Neural cell (in vitro differentiated cells): ENCODE measurements at regions not wholly inside any gene's neighbourhood (a gene's known extent, or its start where the extent isn't known, plus 50 kb on each side); places are given as distances from the start of the nearest gene placed in this dataset.

Source experiments
- H2AFZ ChIP-seq: fragments of 200-600, 300-800 bp; sonication (generic), shearing (Covaris generic); 2 replicates; pipeline ENCODE4 v1.6.0; 2014; ENCODE audit warnings: low read depth, mild to moderate bottlenecking, antibody characterized with exemption, low read length, moderate library complexity
- H3F3A ChIP-seq: fragments of 200-600 bp; shearing (Covaris generic); 2 replicates; pipeline ENCODE4 v1.6.1; 2016; ENCODE audit warnings: mild to moderate bottlenecking, moderate library complexity, mixed read lengths, antibody characterized with exemption, low read length; ENCODE audit not compliant: insufficient read depth, poor library complexity, severe bottlenecking
- H3K27ac ChIP-seq: fragments of 200-600, 300-800 bp; sonication (generic), shearing (Covaris generic); 2 replicates; pipeline ENCODE4 v1.5.1; 2014; ENCODE audit warnings: mild to moderate bottlenecking, low read length, moderate library complexity
- H3K27me3 ChIP-seq: fragments of 300-800, 200-600 bp; sonication (generic), shearing (Covaris generic); 2 replicates; pipeline ENCODE4 v1.6.0; 2014; ENCODE audit warnings: mild to moderate bottlenecking, low read depth, low read length, moderate library complexity; ENCODE audit not compliant: insufficient read depth
- H3K36me3 ChIP-seq: fragments of 300-800, 200-600 bp; sonication (generic), shearing (Covaris generic); 2 replicates; pipeline ENCODE4 v1.5.1; 2014; ENCODE audit warnings: mild to moderate bottlenecking, antibody characterized with exemption, low read length, moderate library complexity; ENCODE audit not compliant: insufficient read depth
- H3K4me2 ChIP-seq: fragments of 300-800, 200-600 bp; sonication (generic), shearing (Covaris generic); 2 replicates; pipeline ENCODE4 v1.6.0; 2014; ENCODE audit warnings: mild to moderate bottlenecking, low read length
- H3K4me3 ChIP-seq: fragments of 300-800, 200-600 bp; sonication (generic), shearing (Covaris generic); 2 replicates; pipeline ENCODE4 v1.5.1; 2014; ENCODE audit warnings: mild to moderate bottlenecking, low read length, moderate library complexity
- H3K79me2 ChIP-seq: fragments of 200-600 bp; shearing (Covaris generic); replicated peaks from 2 replicates; pipeline ENCODE4 v1.6.0; 2014; ENCODE audit warnings: mild to moderate bottlenecking, low read length, moderate library complexity; ENCODE audit not compliant: insufficient read depth
- H3K9ac ChIP-seq: fragments of 300-800, 200-600 bp; sonication (generic), shearing (Covaris generic); 2 replicates; pipeline ENCODE4 v1.6.1; 2016; ENCODE audit warnings: mild to moderate bottlenecking, low read length, mixed read lengths
- H3K9me2 ChIP-seq: fragments of 200-600 bp; shearing (Covaris generic); 2 replicates; pipeline ENCODE4 v1.6.1; 2016; ENCODE audit warnings: mild to moderate bottlenecking, low read length, mixed read lengths; ENCODE audit not compliant: insufficient read depth
- H3K9me3 ChIP-seq: fragments of 200-600, 300-800 bp; sonication (generic), shearing (Covaris generic); 2 replicates; pipeline ENCODE4 v1.6.1; 2016; ENCODE audit warnings: mild to moderate bottlenecking, mixed run types, low read length, moderate library complexity, mixed read lengths
- H4K20me1 ChIP-seq: fragments of 200-600 bp; shearing (Covaris generic); 2 replicates; pipeline ENCODE4 v1.6.1; 2016; ENCODE audit warnings: mild to moderate bottlenecking, mixed run types; ENCODE audit not compliant: insufficient read depth
- CTCF ChIP-seq: fragments of 450-650 bp; IDR thresholded peaks from 2 replicates; pipeline ENCODE4 v1.5.1; 2014; ENCODE audit warnings: antibody characterized with exemption, mild to moderate bottlenecking, moderate library complexity; ENCODE audit not compliant: poor library complexity, severe bottlenecking
- EP300 ChIP-seq: fragments of 450-650 bp; conservative IDR thresholded peaks from 2 replicates; pipeline ENCODE4 v1.6.1; 2014; ENCODE audit warnings: antibody characterized with exemption, mild to moderate bottlenecking, moderate library complexity; ENCODE audit not compliant: poor library complexity, severe bottlenecking
- EZH2 ChIP-seq: fragments of 200-600, 300-800 bp; shearing (Covaris generic), sonication (generic); IDR thresholded peaks from 2 replicates; pipeline ENCODE4 v1.6.1; 2014; ENCODE audit warnings: antibody characterized with exemption, low read length, borderline replicate concordance, mild to moderate bottlenecking; ENCODE audit not compliant: insufficient read depth, poor library complexity, severe bottlenecking
- MXI1 ChIP-seq: fragments of 450-650 bp; conservative IDR thresholded peaks from 2 replicates; pipeline ENCODE4 v1.6.1; 2014; ENCODE audit warnings: antibody characterized with exemption, mild to moderate bottlenecking; ENCODE audit not compliant: poor library complexity, severe bottlenecking
- POLR2AphosphoS5 ChIP-seq: IDR thresholded peaks from 2 replicates; pipeline ENCODE4 v1.6.1; 2012
- RAD21 ChIP-seq: fragments of 450-650 bp; conservative IDR thresholded peaks from 2 replicates; pipeline ENCODE4 v1.6.1; 2014; ENCODE audit warnings: antibody characterized with exemption, mild to moderate bottlenecking, moderate library complexity
- SMC3 ChIP-seq: fragments of 450-650 bp; conservative IDR thresholded peaks from 2 replicates; pipeline ENCODE4 v1.6.1; 2014; ENCODE audit warnings: antibody characterized with exemption, mild to moderate bottlenecking, moderate library complexity; ENCODE audit not compliant: poor library complexity
- TAF1 ChIP-seq: IDR thresholded peaks from 2 replicates; pipeline ENCODE4 v1.6.1; 2012; ENCODE audit warnings: low read depth
- TF ChIP-seq, protein P1 (sequence below): IDR thresholded peaks from 2 replicates; pipeline ENCODE4 v1.6.1; 2012; ENCODE audit warnings: borderline replicate concordance

DNA sequence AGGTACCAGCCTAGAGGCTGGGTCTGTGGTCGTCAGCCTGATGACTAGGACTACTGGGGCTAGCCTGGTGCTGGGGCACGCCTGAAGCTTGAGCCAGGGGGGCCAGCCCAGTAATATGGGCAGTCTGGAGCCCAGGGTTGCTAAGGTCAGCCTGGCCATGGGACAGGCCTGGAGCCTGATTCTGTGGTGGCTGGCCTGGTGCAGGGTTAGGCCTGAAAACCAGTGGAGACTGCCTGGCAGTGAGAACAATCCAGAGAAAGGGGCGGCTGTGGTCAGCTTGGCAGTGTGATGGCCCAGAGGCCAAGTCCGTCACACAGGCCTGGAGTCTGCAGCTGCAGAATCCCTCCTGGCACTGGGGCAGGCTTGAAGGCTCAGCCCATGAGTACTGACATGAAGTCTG, 445.8 kb downstream of the SATB2 start:
- Histone ChIP-seq H2AFZ (no peak overlapping the region), H3K36me3 (no peaks in the 10 kb centered on the region), H3K27me3 (no peaks in the 10 kb centered on the region), H4K20me1 (no peaks in the 10 kb centered on the region), H3F3A (no peaks in the 10 kb centered on the region), H3K79me2 (no peaks in the 10 kb centered on the region), H3K4me3 (no peak overlapping the region), H3K27ac (no peak overlapping the region), H3K9me3 (no peaks in the 10 kb centered on the region), H3K9ac (no peak overlapping the region), H3K4me2 (no peak overlapping the region), H3K9me2 (no peaks in the 10 kb centered on the region)
- no peak for TF ChIP-seq CTCF

DNA sequence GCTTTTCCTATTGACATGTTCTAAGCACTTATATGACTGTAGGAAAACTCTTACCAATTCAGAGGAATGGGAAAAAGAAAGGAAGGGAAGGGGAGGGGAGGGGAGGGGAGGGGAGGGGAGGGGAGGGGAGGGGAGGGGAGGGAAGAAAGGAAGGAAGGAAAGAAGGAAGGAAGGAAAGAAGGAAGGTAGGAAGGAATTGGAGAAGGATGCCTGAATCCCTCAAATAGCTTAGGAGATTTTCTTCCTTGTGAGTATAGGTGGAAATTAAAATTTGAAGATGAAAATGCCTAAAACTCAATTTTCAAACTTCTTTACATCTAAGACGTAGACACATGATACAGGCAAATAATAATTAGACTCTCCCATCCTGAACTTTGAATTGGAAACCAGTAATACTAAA, 463.1 kb downstream of the SATB2 start:
- Histone ChIP-seq H3K36me3 (no peaks in the 10 kb centered on the region), H2AFZ (no peak overlapping the region), H4K20me1 (no peaks in the 10 kb centered on the region), H3K27me3 (no peaks in the 10 kb centered on the region), H3K27ac (no peak overlapping the region), H3F3A (no peaks in the 10 kb centered on the region), H3K4me2 (no peak overlapping the region), H3K79me2 (no peaks in the 10 kb centered on the region), H3K9me3 (no peaks in the 10 kb centered on the region), H3K4me3 (no peak overlapping the region), H3K9me2 (no peaks in the 10 kb centered on the region), H3K9ac (no peak overlapping the region)
- no peak for TF ChIP-seq TAF1
- TF ChIP-seq EP300: no peak
- TF ChIP-seq RAD21: no peak
- no peak for TF ChIP-seq MXI1
- TF ChIP-seq EZH2: no peak
- no peak for TF ChIP-seq SMC3
- TF ChIP-seq POLR2AphosphoS5: no peak
- no peak for TF ChIP-seq CTCF
- TF ChIP-seq, protein P1, sequence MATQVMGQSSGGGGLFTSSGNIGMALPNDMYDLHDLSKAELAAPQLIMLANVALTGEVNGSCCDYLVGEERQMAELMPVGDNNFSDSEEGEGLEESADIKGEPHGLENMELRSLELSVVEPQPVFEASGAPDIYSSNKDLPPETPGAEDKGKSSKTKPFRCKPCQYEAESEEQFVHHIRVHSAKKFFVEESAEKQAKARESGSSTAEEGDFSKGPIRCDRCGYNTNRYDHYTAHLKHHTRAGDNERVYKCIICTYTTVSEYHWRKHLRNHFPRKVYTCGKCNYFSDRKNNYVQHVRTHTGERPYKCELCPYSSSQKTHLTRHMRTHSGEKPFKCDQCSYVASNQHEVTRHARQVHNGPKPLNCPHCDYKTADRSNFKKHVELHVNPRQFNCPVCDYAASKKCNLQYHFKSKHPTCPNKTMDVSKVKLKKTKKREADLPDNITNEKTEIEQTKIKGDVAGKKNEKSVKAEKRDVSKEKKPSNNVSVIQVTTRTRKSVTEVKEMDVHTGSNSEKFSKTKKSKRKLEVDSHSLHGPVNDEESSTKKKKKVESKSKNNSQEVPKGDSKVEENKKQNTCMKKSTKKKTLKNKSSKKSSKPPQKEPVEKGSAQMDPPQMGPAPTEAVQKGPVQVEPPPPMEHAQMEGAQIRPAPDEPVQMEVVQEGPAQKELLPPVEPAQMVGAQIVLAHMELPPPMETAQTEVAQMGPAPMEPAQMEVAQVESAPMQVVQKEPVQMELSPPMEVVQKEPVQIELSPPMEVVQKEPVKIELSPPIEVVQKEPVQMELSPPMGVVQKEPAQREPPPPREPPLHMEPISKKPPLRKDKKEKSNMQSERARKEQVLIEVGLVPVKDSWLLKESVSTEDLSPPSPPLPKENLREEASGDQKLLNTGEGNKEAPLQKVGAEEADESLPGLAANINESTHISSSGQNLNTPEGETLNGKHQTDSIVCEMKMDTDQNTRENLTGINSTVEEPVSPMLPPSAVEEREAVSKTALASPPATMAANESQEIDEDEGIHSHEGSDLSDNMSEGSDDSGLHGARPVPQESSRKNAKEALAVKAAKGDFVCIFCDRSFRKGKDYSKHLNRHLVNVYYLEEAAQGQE: no peak
